Neural progenitor cell (in vitro differentiated cells): ENCODE measurements at regions not wholly inside any gene's neighbourhood (a gene's known extent, or its start where the extent isn't known, plus 50 kb on each side); places are given as distances from the start of the nearest gene placed in this dataset.

ENCODE experiments used
- CTCF ChIP-seq: fragments of 200-600 bp; sonication (generic); IDR thresholded peaks from 2 replicates; pipeline ENCODE4 v1.5.1; 2017; ENCODE audit warnings: antibody characterized with exemption, mild to moderate bottlenecking
- EZH2phosphoT487 ChIP-seq: fragments of 200-600 bp; sonication (generic); IDR thresholded peaks from 2 replicates; pipeline ENCODE4 v1.6.1; 2017; ENCODE audit warnings: antibody characterized with exemption

- no peak for TF ChIP-seq CTCF
- TF ChIP-seq EZH2phosphoT487, result no peak
These were observed 61.4 kb upstream of the LGALSL start for GRCh38 chr2:64392529-64392928.
